GM20000 (cell line): ENCODE measurements at regions not wholly inside any gene's neighbourhood (a gene's known extent, or its start where the extent isn't known, plus 50 kb on each side); places are given as distances from the start of the nearest gene placed in this dataset.

ENCODE experiments used
- DNase-seq: peaks from one replicate; pipeline ENCODE4 v3.0.0; 2012; ENCODE audit warnings: low spot score
- TF ChIP-seq, protein P1 (sequence below): IDR thresholded peaks from 2 replicates; pipeline ENCODE4 v1.5.1; 2012; ENCODE audit warnings: mild to moderate bottlenecking, control low read depth; ENCODE audit errors: extremely low read depth, missing control alignments

DNA sequence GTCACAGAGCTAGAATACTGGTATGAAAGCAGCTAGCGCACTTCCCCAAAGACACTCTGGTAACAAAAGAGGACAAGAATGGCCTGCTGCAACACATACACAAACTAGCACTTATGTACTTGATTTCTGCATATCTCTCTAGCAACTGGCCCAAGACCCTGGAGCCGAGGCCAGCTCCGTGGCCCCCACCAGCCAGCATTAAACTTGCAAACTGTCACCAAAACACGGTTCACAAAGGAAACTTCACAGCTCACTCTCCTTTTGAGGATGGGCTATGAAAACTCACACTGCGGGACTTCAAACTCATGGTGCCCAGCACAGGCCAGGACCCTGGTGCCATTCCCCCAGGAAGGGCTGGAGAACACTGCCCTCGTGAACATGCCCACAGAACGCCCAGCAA, 115.9 kb upstream of the RPS6KA2 start:
- DNase-seq: no peak
- TF ChIP-seq, protein P1, sequence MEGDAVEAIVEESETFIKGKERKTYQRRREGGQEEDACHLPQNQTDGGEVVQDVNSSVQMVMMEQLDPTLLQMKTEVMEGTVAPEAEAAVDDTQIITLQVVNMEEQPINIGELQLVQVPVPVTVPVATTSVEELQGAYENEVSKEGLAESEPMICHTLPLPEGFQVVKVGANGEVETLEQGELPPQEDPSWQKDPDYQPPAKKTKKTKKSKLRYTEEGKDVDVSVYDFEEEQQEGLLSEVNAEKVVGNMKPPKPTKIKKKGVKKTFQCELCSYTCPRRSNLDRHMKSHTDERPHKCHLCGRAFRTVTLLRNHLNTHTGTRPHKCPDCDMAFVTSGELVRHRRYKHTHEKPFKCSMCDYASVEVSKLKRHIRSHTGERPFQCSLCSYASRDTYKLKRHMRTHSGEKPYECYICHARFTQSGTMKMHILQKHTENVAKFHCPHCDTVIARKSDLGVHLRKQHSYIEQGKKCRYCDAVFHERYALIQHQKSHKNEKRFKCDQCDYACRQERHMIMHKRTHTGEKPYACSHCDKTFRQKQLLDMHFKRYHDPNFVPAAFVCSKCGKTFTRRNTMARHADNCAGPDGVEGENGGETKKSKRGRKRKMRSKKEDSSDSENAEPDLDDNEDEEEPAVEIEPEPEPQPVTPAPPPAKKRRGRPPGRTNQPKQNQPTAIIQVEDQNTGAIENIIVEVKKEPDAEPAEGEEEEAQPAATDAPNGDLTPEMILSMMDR: no peak

DNA sequence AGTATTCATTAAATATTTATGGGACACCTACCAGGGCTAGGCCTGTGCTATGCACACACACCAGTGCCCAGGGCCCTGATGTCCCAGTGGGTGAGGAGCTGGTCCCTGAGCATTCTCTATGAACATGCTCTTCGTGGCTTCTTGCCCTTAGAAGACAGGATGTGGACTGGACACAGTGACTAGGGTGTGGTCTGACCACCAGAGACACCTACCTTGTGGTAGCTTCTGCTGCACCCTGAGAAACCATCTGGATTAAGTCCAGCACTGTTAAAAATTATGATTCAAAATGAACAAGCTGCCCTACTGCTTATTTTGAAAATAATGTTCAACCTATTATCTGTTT, 112.9 kb upstream of the RPS6KA2 start:
- no peak for DNase-seq
- TF ChIP-seq, protein P1: no peak

DNA sequence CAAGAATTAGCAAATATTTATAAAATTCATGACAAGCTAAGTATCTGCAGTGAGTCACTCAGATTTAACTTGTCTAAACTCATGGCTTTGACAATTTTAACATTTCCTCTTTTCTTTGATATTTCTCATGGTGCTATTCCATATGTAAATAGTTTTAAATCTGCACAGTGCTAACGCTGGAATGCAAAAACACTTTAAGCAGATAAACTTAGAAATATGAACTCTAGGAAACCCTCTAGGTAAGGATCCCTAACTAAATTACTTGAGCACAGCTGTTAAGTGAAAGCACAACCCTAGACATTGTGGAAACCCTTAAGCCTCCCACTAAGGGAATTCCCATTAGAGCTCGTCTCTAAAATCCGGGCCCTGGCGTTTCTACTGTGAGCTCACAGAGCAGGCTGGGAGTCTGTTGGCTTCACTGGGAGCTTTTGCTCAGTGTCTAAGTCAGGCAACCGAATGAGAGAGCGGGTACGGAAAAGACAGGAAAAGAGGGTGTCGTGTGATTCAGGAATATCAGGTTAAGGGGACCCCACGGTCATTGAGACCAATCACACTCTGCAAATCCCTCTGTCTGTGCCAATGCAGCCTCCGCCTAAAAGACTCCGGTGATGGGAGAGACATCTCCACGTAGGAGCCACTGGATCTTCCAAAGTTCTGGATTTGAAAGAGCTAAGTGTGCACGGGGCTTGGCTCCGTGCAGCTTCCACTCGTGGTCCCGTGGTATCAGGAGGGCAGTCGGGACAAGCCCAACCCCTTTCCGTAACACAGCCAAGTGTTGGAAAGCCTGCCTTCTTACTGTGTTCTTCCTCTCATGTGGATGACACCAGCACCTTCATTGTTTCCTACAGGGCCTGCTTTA, 112.3 kb upstream of the RPS6KA2 start:
- TF ChIP-seq, protein P1: no peak
- no peak for DNase-seq

DNA sequence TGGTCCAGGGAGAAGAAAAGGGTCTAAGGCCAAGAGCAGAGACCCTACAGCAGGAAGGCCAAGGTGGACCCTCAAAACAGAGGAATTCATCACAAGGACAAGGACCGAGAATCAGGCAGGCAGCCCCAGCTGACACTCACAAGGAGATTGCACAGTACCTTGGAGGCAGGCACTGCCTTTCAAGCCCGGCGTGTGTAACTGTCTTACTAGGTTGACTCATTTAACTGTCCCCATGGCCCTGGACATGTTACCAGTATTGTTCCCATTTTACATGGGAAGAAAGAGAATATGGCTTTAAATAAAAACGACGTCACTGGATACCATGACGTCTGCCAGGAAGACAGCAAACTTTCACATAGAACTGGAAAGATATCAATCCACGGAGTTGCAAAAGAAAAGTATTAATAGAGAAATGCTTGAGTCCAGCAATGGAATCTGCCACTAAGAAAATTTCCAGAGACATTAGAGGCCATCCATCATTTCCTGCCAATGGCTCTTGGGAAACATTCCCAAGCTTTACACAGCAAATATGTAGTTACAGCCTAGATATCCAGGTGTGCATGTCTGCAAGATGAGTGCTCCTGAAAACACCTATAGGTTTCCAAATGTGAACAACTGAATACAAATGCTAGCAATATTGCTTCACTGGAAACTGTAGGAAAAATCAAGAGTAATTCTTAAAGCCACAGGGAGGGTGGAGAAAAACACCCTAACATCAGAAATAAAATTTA, 111.5 kb upstream of the RPS6KA2 start:
- DNase-seq: no peak
- TF ChIP-seq, protein P1: no peak

DNA sequence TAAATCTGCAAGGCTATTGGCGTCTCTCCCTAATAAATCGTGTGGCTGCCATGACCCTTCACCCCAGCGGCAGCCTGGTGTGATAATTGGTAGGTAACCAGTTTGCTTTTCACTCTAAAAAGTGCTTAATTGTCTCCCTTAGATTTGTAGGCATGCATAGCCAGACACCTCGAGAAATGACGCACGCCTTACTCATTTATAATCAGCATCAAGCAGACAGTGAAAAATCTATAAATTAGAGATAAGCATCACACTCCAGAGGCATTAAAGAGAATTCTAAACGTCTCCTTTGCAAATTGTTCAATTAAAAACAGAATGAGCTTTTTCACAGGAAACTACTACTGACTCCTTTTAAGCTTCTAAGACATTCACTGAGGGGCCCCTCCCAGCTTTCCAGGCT, 110.2 kb upstream of the RPS6KA2 start:
- DNase-seq: no peak
- TF ChIP-seq, protein P1: no peak

DNA sequence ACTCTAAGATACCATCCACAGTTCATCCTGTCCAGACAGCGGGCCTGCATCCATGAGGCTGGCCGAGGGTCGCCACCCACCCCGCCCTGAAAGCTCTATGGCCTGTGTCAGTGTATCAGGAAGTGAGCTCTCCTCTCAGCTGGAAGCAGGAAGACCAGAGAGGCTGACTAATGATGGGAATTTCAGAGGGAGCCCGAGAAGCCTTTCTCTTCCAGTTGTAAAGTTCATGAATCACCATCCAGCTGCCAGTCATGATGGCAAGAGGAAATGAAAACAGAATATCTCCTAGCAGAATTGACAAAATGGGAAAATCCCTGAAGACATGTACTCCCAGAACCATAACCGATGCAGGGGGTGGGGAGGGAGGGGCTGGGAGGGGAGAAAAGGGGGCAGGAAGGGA, 109.6 kb upstream of the RPS6KA2 start:
- TF ChIP-seq, protein P1: no peak
- no peak for DNase-seq

DNA sequence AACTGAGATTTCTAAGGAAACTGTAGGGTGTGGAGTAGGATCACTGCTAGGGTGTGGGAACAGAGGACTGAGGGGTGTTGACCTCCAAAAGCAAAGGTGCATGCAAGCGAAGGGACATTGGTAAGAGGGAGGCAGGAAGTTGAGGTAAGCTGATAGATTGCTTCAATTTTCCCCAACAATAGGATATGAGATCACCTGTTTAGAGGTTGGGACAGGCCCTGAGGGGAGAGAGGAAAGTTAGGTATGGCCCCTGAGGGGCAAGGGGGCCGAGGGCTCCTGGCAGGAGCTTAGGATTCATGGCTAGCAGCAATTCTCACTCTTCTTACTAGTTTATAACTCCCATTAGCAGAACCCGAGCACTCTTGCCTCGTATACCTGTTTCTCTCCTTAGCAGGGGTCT, 106.8 kb upstream of the RPS6KA2 start:
- no peak for DNase-seq
- TF ChIP-seq, protein P1: no peak
